ENCODE measurements at regions not wholly inside any gene's neighbourhood (a gene's known extent, or its start where the extent isn't known, plus 50 kb on each side); places are given as distances from the start of the nearest gene placed in this dataset.
"Not testable (repeated sequence)": the region's sequence is repeated elsewhere in the genome, so short reads cannot be mapped to it uniquely, and the experiment has no call there.

DNA sequence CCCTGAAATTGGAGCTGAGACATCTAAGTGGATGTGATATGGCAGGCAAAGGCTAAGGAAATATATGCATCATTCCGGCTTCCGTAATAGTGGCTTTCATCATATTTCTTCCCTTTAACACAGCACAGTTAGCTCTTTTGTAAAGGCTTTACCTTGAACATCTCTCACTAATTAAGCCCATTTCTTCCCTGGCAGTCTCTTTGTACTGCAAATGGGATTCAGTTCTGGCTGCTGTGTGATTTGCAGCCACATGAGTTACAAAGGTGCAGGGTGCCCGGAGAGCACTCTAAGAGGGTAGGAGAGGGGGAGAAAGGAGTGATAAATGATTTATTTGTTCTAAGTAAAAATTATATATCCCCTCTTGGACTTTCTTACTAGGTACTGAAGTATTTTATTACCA lies 232.1 kb upstream of the CCDC196 start:
- H3K4me1 Mint-ChIP-seq = peaks cover 17% of the 10 kb centered on the region
- no peak for DNase-seq
- H3K9me3 Mint-ChIP-seq = no peaks in the 10 kb centered on the region
- H3K36me3 Mint-ChIP-seq (ENCODE audit: low read depth) = no peaks in the 10 kb centered on the region
- no peak overlapping the region for H3K4me3 Mint-ChIP-seq
- TF ChIP-seq, protein P1, sequence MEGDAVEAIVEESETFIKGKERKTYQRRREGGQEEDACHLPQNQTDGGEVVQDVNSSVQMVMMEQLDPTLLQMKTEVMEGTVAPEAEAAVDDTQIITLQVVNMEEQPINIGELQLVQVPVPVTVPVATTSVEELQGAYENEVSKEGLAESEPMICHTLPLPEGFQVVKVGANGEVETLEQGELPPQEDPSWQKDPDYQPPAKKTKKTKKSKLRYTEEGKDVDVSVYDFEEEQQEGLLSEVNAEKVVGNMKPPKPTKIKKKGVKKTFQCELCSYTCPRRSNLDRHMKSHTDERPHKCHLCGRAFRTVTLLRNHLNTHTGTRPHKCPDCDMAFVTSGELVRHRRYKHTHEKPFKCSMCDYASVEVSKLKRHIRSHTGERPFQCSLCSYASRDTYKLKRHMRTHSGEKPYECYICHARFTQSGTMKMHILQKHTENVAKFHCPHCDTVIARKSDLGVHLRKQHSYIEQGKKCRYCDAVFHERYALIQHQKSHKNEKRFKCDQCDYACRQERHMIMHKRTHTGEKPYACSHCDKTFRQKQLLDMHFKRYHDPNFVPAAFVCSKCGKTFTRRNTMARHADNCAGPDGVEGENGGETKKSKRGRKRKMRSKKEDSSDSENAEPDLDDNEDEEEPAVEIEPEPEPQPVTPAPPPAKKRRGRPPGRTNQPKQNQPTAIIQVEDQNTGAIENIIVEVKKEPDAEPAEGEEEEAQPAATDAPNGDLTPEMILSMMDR (IDR thresholded peaks at IDR 0.05) = no peak
- no peak overlapping the region for H3K27ac Mint-ChIP-seq
- H3K27me3 Mint-ChIP-seq (ENCODE audit: low read depth, poor library complexity) = peaks cover 21% of the 10 kb centered on the region

DNA sequence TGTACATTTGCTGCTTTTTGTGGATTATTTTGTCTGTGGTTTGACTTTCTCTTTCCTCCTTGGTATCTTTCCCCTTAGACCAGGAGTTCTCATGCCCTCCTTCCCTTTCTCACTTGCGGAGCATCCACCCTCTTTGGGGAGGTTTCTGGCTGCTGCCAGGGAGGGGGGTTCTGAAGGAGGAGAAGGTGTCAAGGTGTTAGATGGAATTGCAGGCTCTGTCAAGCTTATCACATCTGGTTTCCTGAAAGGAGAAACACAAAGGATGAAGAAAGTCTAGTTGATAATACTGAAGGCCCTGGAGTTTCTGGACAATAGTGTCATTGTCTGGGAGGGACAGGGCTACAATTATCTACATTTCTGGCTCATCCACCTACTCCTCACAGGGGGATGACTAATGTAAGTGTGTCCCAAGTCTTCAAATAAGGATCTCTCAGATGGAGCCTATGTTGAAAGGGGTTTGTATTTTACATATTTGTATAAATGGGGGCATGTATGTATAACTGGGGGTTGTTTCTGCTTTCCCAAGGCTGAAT lies 217.3 kb upstream of the CCDC196 start:
- DNase-seq = no peak
- no peaks in the 10 kb centered on the region for H3K9me3 Mint-ChIP-seq
- H3K27ac Mint-ChIP-seq = no peak overlapping the region
- no peak overlapping the region for H3K4me3 Mint-ChIP-seq
- TF ChIP-seq, protein P1 (IDR thresholded peaks at IDR 0.05) = no peak
- H3K27me3 Mint-ChIP-seq (ENCODE audit: low read depth, poor library complexity) = peaks cover 15% of the 10 kb centered on the region
- no peaks in the 10 kb centered on the region for H3K4me1 Mint-ChIP-seq
- H3K36me3 Mint-ChIP-seq (ENCODE audit: low read depth) = no peaks in the 10 kb centered on the region

DNA sequence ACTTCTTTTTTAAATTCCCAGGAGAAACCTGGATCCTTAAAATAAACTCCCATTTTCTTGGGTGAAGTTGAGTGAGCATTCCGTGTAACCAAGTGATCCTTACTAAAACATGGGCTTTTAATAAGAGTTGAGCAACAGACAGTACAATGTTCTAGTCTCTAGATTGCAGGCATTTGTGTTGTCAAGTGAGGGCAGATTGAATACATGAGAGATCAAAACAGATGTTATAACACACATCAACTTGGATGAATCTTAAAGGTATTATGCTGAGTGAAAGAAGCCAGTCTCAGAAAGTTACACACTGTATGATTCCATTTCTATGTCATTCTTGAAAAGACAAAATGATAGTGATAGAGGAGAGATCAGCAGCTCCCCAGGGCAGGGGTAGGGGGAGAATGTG lies 213.9 kb upstream of the CCDC196 start:
- TF ChIP-seq, protein P1 (IDR thresholded peaks at IDR 0.05) = no peak

DNA sequence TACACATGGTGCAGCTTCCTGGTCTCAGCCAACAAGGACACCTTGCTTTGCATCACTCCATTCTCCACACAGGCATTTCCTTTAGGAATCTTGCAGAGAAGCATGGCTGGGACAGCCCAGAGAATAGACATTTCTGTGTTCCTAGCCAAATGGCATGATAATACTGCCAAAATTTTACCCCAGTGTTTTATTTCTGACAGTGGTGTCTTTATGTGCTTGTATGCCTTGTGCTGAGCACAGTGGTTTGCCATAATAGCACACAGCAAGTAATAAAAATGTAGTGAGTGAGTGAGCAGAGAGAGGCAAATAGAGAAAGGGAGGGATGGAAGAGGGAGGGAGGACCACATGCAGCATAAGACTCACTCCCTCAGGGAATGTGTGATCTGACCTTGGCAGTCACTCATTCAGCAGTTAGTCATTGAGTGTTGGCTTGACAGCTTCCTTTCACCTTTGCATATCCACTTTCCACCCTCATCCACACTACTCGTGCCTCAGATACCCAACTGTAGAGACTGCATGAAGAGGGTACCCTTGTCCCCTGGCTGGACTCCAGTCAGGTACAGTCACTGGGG lies 212.8 kb upstream of the CCDC196 start:
- Mint-ChIP-seq H3K4me3 (no peak overlapping the region), H3K27me3 (ENCODE audit: low read depth, poor library complexity) (peaks cover 19% of the 10 kb centered on the region), H3K36me3 (ENCODE audit: low read depth) (no peaks in the 10 kb centered on the region), H3K27ac (no peak overlapping the region), H3K9me3 (no peaks in the 10 kb centered on the region), H3K4me1 (no peaks in the 10 kb centered on the region)
- no peak for DNase-seq
- TF ChIP-seq, protein P1 (IDR thresholded peaks at IDR 0.05) = no peak

More for the DNA sequence above, 213.9 kb upstream of the CCDC196 start:
- no peaks in the 10 kb centered on the region for H3K9me3 Mint-ChIP-seq
- H3K4me3 Mint-ChIP-seq = no peak overlapping the region
- no peak overlapping the region for H3K27ac Mint-ChIP-seq
- H3K27me3 Mint-ChIP-seq (ENCODE audit: low read depth, poor library complexity) = peaks cover 24% of the 10 kb centered on the region
- H3K4me1 Mint-ChIP-seq = no peaks in the 10 kb centered on the region
- H3K36me3 Mint-ChIP-seq (ENCODE audit: low read depth) = no peaks in the 10 kb centered on the region
- no peak for DNase-seq

DNA sequence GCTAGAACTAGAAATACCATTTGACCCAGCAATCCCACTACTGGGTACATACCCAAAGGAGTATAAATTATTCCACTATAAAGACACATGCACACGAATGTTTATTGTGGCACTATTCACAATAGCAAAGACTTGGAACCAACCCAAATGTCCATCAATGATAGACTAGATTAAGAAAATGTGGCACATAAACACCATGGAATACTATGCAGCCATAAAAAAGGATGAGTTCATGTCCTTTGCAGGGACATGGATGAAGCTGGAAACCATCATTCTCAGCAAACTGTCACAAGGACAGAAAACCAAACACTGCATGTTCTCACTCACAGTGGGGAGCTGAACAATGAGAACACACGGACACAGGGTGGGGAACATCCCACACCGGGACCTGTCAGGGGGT lies 207.8 kb upstream of the CCDC196 start:
- DNase-seq; H3K27ac Mint-ChIP-seq; H3K9me3 Mint-ChIP-seq; H3K4me3 Mint-ChIP-seq; H3K36me3 Mint-ChIP-seq (ENCODE audit: low read depth); H3K4me1 Mint-ChIP-seq; H3K27me3 Mint-ChIP-seq (ENCODE audit: low read depth, poor library complexity): not testable (repeated sequence)

DNA sequence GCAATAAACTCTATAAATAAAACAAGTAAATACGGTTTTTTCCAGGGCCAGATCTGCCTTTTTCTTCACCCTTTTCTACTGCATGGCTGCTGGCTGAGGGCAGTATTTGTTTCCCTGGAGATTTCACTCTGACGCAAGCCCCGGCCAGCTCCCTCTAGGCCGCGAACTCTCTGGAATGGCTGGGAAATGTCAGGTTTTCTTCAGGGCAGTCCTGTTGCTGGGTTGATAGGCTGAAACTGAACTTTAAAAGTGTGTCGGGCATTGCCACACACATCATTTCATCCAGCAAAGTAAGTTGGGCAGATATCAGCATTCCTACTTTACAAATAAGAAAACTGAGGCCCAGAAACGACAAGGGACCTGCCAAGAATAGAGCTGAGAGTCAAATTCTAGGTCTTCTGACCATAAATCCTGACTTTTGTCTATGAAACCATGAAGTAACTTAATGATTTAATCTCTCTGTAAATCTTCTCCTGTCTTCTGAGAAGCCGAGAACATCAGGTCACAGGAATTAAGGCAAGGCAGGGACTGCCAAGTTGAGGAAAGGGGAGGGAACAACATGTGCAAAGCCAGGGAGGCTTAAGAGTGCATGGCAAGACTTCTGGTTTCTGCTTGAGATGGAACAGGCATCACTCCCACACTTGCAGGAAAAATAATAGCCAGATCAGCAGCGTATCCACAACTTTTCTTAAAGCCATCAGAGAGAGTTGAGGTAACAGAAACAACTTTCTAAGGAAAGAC lies 205.0 kb upstream of the CCDC196 start:
- Mint-ChIP-seq H3K4me1 (no peaks in the 10 kb centered on the region), H3K9me3 (no peaks in the 10 kb centered on the region), H3K27ac (no peak overlapping the region), H3K4me3 (no peak overlapping the region), H3K36me3 (ENCODE audit: low read depth) (no peaks in the 10 kb centered on the region), H3K27me3 (ENCODE audit: low read depth, poor library complexity) (no peaks in the 10 kb centered on the region)
- DNase-seq = no peak
- TF ChIP-seq, protein P1 (IDR thresholded peaks at IDR 0.05) = no peak
